Adipocyte (in vitro differentiated cells): ENCODE measurements at regions not wholly inside any gene's neighbourhood (a gene's known extent, or its start where the extent isn't known, plus 50 kb on each side); places are given as distances from the start of the nearest gene placed in this dataset.

Source experiments
- DNase-seq: peaks from one replicate; pipeline ENCODE4 v3.0.0-alpha.2; 2015; ENCODE audit warnings: low read depth
- H3K27me3 ChIP-seq: replicated peaks from 2 replicates; pipeline ENCODE4 v1.7.0; 2013; ENCODE audit warnings: mild to moderate bottlenecking, low read length, moderate library complexity; ENCODE audit not compliant: control insufficient read depth, insufficient read depth
- H3K36me3 ChIP-seq: 2 replicates; pipeline ENCODE4 v1.7.0; 2013; ENCODE audit warnings: low read length, mild to moderate bottlenecking, moderate library complexity; ENCODE audit not compliant: control insufficient read depth, insufficient read depth, severe bottlenecking
- H3K4me1 ChIP-seq: 2 replicates; pipeline ENCODE4 v1.7.0; 2013; ENCODE audit warnings: mild to moderate bottlenecking, low read length, moderate library complexity; ENCODE audit not compliant: control insufficient read depth, insufficient read depth
- H3K4me3 ChIP-seq: 2 replicates; pipeline ENCODE4 v1.7.0; 2013; ENCODE audit warnings: mild to moderate bottlenecking, low read length, moderate library complexity
- H3K9ac ChIP-seq: 2 replicates; pipeline ENCODE4 v1.7.0; 2013; ENCODE audit warnings: mild to moderate bottlenecking, low read length, moderate library complexity
- H3K9me3 ChIP-seq: 2 replicates; pipeline ENCODE4 v1.7.0; 2013; ENCODE audit warnings: mild to moderate bottlenecking, low read length, moderate library complexity; ENCODE audit not compliant: control insufficient read depth

GRCh38 chr20:57785061-57785460 is 75.2 kb upstream of the PMEPA1 start:
- no peak overlapping the region for H3K9ac ChIP-seq
- no peak overlapping the region for H3K4me3 ChIP-seq
- no peaks in the 10 kb centered on the region for H3K4me1 ChIP-seq
- H3K27me3 ChIP-seq, result peaks cover 45% of the 10 kb centered on the region
- no peaks in the 10 kb centered on the region for H3K9me3 ChIP-seq
- no peak for DNase-seq
- no peaks in the 10 kb centered on the region for H3K36me3 ChIP-seq

DNA sequence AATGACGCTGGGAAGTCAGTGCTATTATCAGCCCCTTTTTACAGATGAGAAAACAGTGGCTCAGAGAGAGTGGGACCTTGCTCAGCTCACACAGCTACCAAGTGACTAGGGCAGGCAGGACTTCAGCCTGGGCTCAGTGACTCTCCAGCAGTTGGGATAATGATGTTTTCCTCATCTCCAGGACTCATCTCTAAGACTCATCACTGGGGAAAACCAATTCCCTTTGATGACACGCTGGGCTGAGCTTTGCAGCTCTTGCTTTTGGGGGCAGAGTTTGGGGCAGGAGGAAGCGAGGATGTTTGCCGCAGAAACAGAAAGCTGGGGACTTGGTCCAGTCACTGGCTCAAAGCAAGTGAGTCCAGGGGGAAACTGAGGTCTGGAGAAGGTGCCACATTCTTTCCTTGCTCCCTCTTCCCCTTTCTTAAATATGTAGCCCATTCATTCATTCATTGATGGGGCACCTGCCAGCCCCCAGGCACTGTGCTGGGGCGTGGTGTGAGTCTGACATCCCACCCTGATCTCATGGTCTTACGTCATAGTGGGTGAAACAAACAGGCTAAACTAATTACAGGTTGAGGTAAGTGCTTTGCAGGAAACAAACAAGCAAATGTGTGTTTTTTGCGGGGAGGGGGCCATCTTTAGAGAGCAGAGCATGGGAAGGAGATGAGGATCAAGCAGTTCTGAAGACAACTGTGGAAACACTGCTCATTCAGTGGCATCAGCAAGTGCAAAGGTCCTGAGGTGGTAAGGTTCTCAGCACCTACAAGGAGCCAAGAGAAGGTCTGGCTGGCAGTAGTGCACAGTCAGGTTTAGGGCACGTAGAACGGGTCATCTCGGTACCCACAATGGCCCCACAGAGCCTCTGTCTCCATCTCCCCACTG is 74.4 kb upstream of the PMEPA1 start:
- Histone ChIP-seq H3K9ac (no peak overlapping the region), H3K27me3 (peaks cover 47% of the 10 kb centered on the region), H3K36me3 (no peaks in the 10 kb centered on the region), H3K9me3 (no peaks in the 10 kb centered on the region), H3K4me1 (no peaks in the 10 kb centered on the region), H3K4me3 (no peak overlapping the region)
- DNase-seq, result no peak

- no peaks in the 10 kb centered on the region for H3K4me1 ChIP-seq
- no peak overlapping the region for H3K9ac ChIP-seq
- H3K4me3 ChIP-seq, result no peak overlapping the region
- no peak for DNase-seq
- peaks cover 47% of the 10 kb centered on the region for H3K27me3 ChIP-seq
- no peaks in the 10 kb centered on the region for H3K9me3 ChIP-seq
- no peaks in the 10 kb centered on the region for H3K36me3 ChIP-seq
Measured at GRCh38 chr20:57783196-57783595, 73.4 kb upstream of the PMEPA1 start.

- DNase-seq, result no peak
- Histone ChIP-seq H3K36me3 (no peaks in the 10 kb centered on the region), H3K9me3 (no peaks in the 10 kb centered on the region), H3K9ac (no peak overlapping the region), H3K4me1 (no peaks in the 10 kb centered on the region), H3K27me3 (peaks cover 47% of the 10 kb centered on the region), H3K4me3 (no peak overlapping the region)
Measured at GRCh38 chr20:57782631-57783041, 72.8 kb upstream of the PMEPA1 start.

DNA sequence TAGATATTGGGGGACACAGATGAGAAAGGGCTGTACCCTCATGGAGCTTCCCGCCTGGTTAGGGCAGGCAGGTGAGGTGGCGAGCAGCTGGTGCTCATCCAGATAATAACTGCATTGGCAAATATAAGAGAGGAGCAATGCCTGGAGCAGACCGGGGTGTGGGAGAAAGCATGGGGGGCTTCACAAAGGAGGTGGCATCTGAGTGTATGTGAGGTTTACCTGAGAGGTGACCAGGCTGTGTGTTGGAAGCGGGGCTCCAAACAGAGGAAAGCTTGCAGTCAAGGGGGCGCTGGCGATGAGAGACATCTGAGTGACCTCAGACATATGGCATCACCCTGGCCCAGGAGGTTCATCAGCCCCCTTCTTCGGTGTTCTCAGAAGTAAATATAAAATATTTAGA is 72.1 kb upstream of the PMEPA1 start:
- Histone ChIP-seq H3K27me3 (peaks cover 47% of the 10 kb centered on the region), H3K4me3 (no peak overlapping the region), H3K36me3 (no peaks in the 10 kb centered on the region), H3K4me1 (peaks cover 2% of the 10 kb centered on the region), H3K9ac (no peak overlapping the region), H3K9me3 (no peaks in the 10 kb centered on the region)
- DNase-seq, result no peak

DNA sequence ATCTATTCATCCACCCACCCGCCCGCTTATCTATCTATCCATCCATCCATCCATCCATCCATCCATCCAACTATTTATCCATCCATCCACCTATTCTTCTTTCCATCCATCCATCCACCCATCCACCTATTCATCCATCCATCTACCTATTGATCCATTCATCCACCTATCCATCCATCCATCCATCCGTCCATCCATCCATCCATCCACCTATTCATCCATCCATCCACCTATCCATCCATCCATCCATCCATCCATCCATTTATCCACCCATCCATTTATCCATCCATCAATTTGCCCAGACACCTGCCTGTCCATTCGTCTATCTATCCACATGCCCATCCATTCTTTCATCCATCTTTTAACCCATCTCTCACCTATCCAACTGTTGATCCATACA is 71.1 kb upstream of the PMEPA1 start:
- peaks cover 11% of the 10 kb centered on the region for H3K4me1 ChIP-seq

GRCh38 chr20:57780398-57780797 is 70.6 kb upstream of the PMEPA1 start:
- Histone ChIP-seq H3K4me1 (peaks cover 11% of the 10 kb centered on the region), H3K4me3 (no peak overlapping the region), H3K9me3 (no peaks in the 10 kb centered on the region), H3K36me3 (no peaks in the 10 kb centered on the region), H3K27me3 (peaks cover 44% of the 10 kb centered on the region), H3K9ac (no peak overlapping the region)
- DNase-seq, result no peak

More for the DNA sequence above, 71.1 kb upstream of the PMEPA1 start:
- DNase-seq, result no peak
- no peaks in the 10 kb centered on the region for H3K9me3 ChIP-seq
- H3K9ac ChIP-seq, result no peak overlapping the region
- no peaks in the 10 kb centered on the region for H3K36me3 ChIP-seq
- peaks cover 44% of the 10 kb centered on the region for H3K27me3 ChIP-seq
- no peak overlapping the region for H3K4me3 ChIP-seq

DNA sequence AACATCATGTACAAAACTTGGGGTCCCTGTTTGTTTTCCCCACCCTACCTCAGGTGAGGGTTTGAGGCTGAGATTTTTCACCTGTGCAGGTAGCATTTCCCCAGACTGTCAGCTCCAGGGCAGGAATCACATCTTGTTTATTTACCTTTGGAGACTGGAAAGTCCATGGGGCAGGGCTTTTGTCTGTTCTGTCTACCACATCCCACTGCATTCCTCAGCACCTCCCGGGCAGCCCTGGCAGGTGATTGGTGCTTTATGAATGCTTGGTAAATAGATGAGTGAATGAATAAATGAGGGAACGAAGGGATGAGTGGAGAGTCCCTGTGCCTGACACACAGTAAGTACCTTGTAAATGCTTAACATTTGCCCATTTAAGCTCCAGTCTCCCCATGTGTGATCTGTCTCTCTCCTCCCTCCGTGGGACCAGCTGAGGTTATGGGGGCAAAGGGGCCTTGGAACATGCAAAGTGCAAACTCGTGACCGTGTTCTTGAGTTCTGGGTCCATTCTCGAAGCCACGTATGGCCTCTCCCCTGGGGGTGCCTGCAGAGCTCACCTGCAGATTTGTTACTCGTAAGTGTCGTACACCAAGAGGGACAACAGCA is 69.7 kb upstream of the PMEPA1 start:
- DNase-seq, result no peak
- Histone ChIP-seq H3K9me3 (no peaks in the 10 kb centered on the region), H3K4me3 (no peak overlapping the region), H3K4me1 (peaks cover 11% of the 10 kb centered on the region), H3K36me3 (no peaks in the 10 kb centered on the region), H3K9ac (no peak overlapping the region), H3K27me3 (peaks cover 46% of the 10 kb centered on the region)

DNA sequence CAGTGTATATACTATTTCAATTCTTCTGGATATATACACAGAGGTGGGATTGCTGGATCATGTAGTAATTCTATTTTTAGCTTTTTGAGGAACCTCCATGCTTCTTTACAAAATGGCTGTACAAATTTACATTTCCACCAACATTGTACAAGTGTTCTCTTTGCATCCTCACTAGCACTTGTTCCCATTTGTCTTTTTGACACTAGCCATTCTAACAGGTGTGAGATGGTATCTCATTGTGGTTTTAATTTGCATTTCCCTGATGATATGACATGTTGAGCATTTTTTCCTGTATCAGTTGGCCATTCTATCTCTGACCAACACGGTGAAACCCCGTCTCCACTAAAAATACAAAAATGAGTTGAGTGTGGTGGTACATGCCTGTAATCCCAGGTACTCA is 68.1 kb upstream of the PMEPA1 start:
- Histone ChIP-seq H3K4me1 (peaks cover 12% of the 10 kb centered on the region), H3K27me3 (peaks cover 43% of the 10 kb centered on the region), H3K9ac (no peak overlapping the region), H3K4me3 (no peak overlapping the region), H3K36me3 (no peaks in the 10 kb centered on the region), H3K9me3 (no peaks in the 10 kb centered on the region)
- no peak for DNase-seq

DNA sequence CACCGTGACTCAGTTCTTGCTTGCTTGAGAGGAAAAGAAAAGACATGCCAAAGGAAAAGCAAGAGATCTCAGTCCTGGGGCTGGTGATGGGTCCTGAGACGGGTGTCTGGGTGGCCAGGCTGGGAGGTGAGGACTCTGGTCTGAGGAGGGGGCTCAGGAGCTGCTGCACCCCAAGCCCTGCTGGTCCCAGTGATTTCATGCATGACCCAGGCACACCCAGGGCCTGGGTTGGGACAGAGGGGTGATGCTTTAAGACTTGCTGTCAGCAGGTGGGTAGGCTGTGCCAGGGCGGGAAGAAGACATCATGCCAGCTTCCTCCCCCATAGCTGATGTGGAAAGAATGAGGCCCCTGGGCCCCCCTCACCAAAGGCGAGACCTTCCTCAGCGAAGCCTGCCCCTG is 65.1 kb upstream of the PMEPA1 start:
- H3K9me3 ChIP-seq, result no peaks in the 10 kb centered on the region
- H3K36me3 ChIP-seq, result no peaks in the 10 kb centered on the region
- H3K4me1 ChIP-seq, result peaks cover 14% of the 10 kb centered on the region
- no peak for DNase-seq
- no peak overlapping the region for H3K9ac ChIP-seq
- peaks cover 17% of the 10 kb centered on the region for H3K27me3 ChIP-seq
- no peak overlapping the region for H3K4me3 ChIP-seq

DNA sequence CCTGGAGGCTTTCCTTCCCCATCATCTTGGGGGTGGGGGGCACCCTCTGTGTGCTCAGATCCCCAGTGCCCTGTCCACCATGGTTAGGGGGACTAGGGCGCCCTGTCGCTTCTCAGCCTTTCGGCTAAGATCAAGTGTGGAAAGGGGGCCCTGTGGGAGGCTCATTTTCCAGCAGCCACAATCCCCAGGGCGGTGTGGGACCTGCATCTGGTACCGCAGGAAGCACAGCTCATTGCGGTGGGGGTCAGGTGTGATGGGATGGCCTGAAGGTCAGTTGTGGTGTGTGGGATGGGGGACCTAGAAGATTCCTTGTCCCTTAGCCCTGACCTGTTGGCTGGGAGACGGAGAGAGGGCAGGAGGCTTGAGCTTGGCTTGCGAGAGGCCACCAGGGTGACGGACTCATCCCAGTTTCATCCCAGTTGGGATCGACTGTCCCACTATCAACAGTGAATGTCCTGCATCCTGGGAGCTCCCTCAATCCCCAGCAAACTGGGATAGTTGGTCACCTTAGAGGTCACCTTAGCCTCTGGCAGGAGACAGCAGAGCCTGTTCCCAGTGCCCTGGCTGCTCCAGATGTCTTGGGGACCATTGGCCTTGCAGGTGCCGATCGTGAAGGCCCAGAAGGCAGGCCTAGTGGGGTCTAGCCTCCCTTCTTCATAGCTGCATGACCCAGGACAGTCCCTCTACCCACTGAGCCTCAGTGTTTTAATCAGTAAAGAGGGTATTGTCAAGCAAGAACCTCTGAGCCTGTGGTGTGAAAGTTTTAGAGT is 64.5 kb upstream of the PMEPA1 start:
- Histone ChIP-seq H3K27me3 (peaks cover 19% of the 10 kb centered on the region), H3K9me3 (no peaks in the 10 kb centered on the region), H3K4me3 (no peak overlapping the region), H3K4me1 (peaks cover 14% of the 10 kb centered on the region), H3K36me3 (no peaks in the 10 kb centered on the region), H3K9ac (no peak overlapping the region)
- DNase-seq, result no peak
